Activated CD8-positive, alpha-beta T cell treated with anti-CD3 and anti-CD28 coated beads for 36 hours (primary cell): ENCODE measurements at regions not wholly inside any gene's neighbourhood (a gene's known extent, or its start where the extent isn't known, plus 50 kb on each side); places are given as distances from the start of the nearest gene placed in this dataset.

Experiments
- ATAC-seq: fragments of 200-7000 bp; cut with Tn5 transposase; one replicate; pipeline ENCODE4 v1.10.0; 2021; ENCODE audit warnings: mild to moderate bottlenecking, moderate library complexity
- CTCF ChIA-PET: fragments of 350-600 bp; sonication (Branson Sonifier 250); formaldehyde crosslinking; loops from one replicate; lab custom pipeline; 2021; ENCODE audit warnings: antibody characterized with exemption; lab: Charles Lee
- POLR2A ChIA-PET: fragments of 350-600 bp; sonication (Branson Sonifier 250); formaldehyde crosslinking; loops from one replicate; lab custom pipeline; 2021; ENCODE audit warnings: antibody characterized with exemption; lab: Charles Lee
- DNase-seq: peaks from one replicate; pipeline ENCODE4 v3.0.0-alpha.2; 2020
- H3K27ac Mint-ChIP-seq: one replicate; pipeline ENCODE4 v1.8.0; 2021; ENCODE audit warnings: mild to moderate bottlenecking, mixed read lengths
- H3K27me3 Mint-ChIP-seq: one replicate; pipeline ENCODE4 v1.8.0; 2021; ENCODE audit warnings: mixed read lengths
- H3K36me3 Mint-ChIP-seq: one replicate; pipeline ENCODE4 v1.8.0; 2021; ENCODE audit warnings: low read depth, mixed read lengths
- H3K4me1 Mint-ChIP-seq: one replicate; pipeline ENCODE4 v1.8.0; 2021; ENCODE audit warnings: low read depth, mixed read lengths
- H3K4me3 Mint-ChIP-seq: one replicate; pipeline ENCODE4 v1.8.0; 2021; ENCODE audit warnings: mild to moderate bottlenecking, moderate library complexity, mixed read lengths
- H3K9me3 Mint-ChIP-seq: one replicate; pipeline ENCODE4 v1.8.0; 2021; ENCODE audit warnings: mixed read lengths
- CTCF ChIP-seq: fragments of 200-600 bp; IDR thresholded peaks from one replicate; pipeline ENCODE4 v1.8.0; 2022; ENCODE audit warnings: antibody characterized with exemption, mild to moderate bottlenecking
- intact Hi-C: fragments of 100-400 bp; cut with micrococcal nuclease; formaldehyde crosslinking; loops from one replicate; pipeline ENCODE4 v1.10.0; 2022

GRCh38 chr3:17802950-17803349 lies 60.5 kb upstream of the TBC1D5 start:
- Mint-ChIP-seq H3K9me3 (no peaks in the 10 kb centered on the region), H3K4me3 (no peak overlapping the region), H3K27ac (no peak overlapping the region), H3K4me1 (peaks cover 9% of the 10 kb centered on the region), H3K36me3 (no peaks in the 10 kb centered on the region), H3K27me3 (peaks cover 2% of the 10 kb centered on the region)
- no peak for DNase-seq
- CTCF ChIA-PET, result interaction anchor here (1.5 kb wide), 1 partner anchor 10 kb away, joined by 3 read pairs; no protein-coding TSS in a partner anchor
- POLR2A ChIA-PET, result no interaction called here
- intact Hi-C loops, result no loop called here
- TF ChIP-seq CTCF, result no peak
- no peak for ATAC-seq

GRCh38 chr3:17801131-17801530 lies 58.7 kb upstream of the TBC1D5 start:
- Mint-ChIP-seq H3K9me3 (no peaks in the 10 kb centered on the region), H3K36me3 (no peaks in the 10 kb centered on the region), H3K27me3 (peaks cover 2% of the 10 kb centered on the region), H3K4me3 (no peak overlapping the region), H3K4me1 (peaks cover under 1% of the 10 kb centered on the region), H3K27ac (no peak overlapping the region)
- DNase-seq, result no peak
- TF ChIP-seq CTCF, result no peak
- ATAC-seq, result no peak
- CTCF ChIA-PET, result interaction anchor here (1.1 kb wide), 1 partner anchor 9 kb away, joined by 4 read pairs; no protein-coding TSS in a partner anchor
- intact Hi-C loops, result no loop called here
- POLR2A ChIA-PET, result interaction anchor here (0.8 kb wide), 1 partner anchor 8 kb away, joined by 3 read pairs; no protein-coding TSS in a partner anchor

GRCh38 chr3:17800232-17800631 lies 57.8 kb upstream of the TBC1D5 start:
- DNase-seq (no peak), ATAC-seq (no peak)
- H3K9me3 Mint-ChIP-seq, result no peaks in the 10 kb centered on the region
- no peak overlapping the region for H3K27ac Mint-ChIP-seq
- no peak for TF ChIP-seq CTCF
- no peaks in the 10 kb centered on the region for H3K4me1 Mint-ChIP-seq
- no peaks in the 10 kb centered on the region for H3K36me3 Mint-ChIP-seq
- CTCF ChIA-PET, result interaction anchor here (2.6 kb wide), 1 partner anchor 41 kb away, joined by 16 read pairs; no protein-coding TSS in a partner anchor
- no peak overlapping the region for H3K4me3 Mint-ChIP-seq
- intact Hi-C loops, result no loop called here
- H3K27me3 Mint-ChIP-seq, result peaks cover 2% of the 10 kb centered on the region
- POLR2A ChIA-PET, result interaction anchor here (0.8 kb wide), 1 partner anchor 9 kb away, joined by 3 read pairs; no protein-coding TSS in a partner anchor

- Mint-ChIP-seq H3K4me1 (no peaks in the 10 kb centered on the region), H3K27me3 (peaks cover 2% of the 10 kb centered on the region), H3K36me3 (no peaks in the 10 kb centered on the region), H3K4me3 (no peak overlapping the region), H3K9me3 (no peaks in the 10 kb centered on the region), H3K27ac (no peak overlapping the region)
- intact Hi-C loops, result no loop called here
- POLR2A ChIA-PET, result no interaction called here
- CTCF ChIA-PET, result interaction anchor here (2.6 kb wide), 1 partner anchor 42 kb away, joined by 16 read pairs; no protein-coding TSS in a partner anchor
- ATAC-seq (no peak), DNase-seq (no peak)
- no peak for TF ChIP-seq CTCF
Measured at GRCh38 chr3:17799312-17799711, 56.9 kb upstream of the TBC1D5 start.

GRCh38 chr3:17798000-17798399 lies 55.6 kb upstream of the TBC1D5 start:
- Mint-ChIP-seq H3K36me3 (peaks cover 1% of the 10 kb centered on the region), H3K27me3 (peaks cover 2% of the 10 kb centered on the region), H3K4me1 (no peaks in the 10 kb centered on the region), H3K27ac (no peak overlapping the region), H3K9me3 (peaks cover 1% of the 10 kb centered on the region), H3K4me3 (no peak overlapping the region)
- POLR2A ChIA-PET, result no interaction called here
- TF ChIP-seq CTCF, result no peak
- ATAC-seq (peak; percentile 42), DNase-seq (no peak)
- CTCF ChIA-PET, result interaction anchor here (1.5 kb wide), 1 partner anchor 15 kb away, joined by 5 read pairs; no protein-coding TSS in a partner anchor
- intact Hi-C loops, result no loop called here
